Psoas muscle (tissue), 7 donors: ENCODE measurements at regions not wholly inside any gene's neighbourhood (a gene's known extent, or its start where the extent isn't known, plus 50 kb on each side); places are given as distances from the start of the nearest gene placed in this dataset.
A peak's percentile ranks its signal among the peaks of the same experiment; 100 is the strongest.

ENCODE experiments used
- ATAC-seq, 4 donors: fragments of 200-7000 bp; cut with Tn5 transposase; one replicate each; pipeline ENCODE4 v1.9.1; 2020; ENCODE audit warnings: moderate library complexity in 3 of 4, mild to moderate bottlenecking in 2 of 4
- DNase-seq, 2 donors: peaks; one replicate each; pipeline ENCODE4 v3.0.0-alpha.2; 2020
- H3K27ac ChIP-seq: fragments of 200-600 bp; one replicate; pipeline ENCODE4 v1.8.0; 2022
- H3K27me3 ChIP-seq, 3 donors: fragments of 200-600 bp in 1 of 3; one replicate each; pipeline versions ENCODE4 v1.6.1 to v1.8.0; 2013 to 2022; ENCODE audit warnings: low read length in 2 of 3, mild to moderate bottlenecking in 2 of 3, moderate library complexity in 1 of 3; ENCODE audit not compliant: insufficient read depth in 3 of 3
- H3K36me3 ChIP-seq, 2 donors: fragments of 200-600 bp in 1 of 2; one replicate each; pipeline versions ENCODE4 v1.6.1 to v1.8.0; 2013 to 2022; ENCODE audit warnings: low read depth in 1 of 2, mild to moderate bottlenecking in 1 of 2, moderate library complexity in 1 of 2; ENCODE audit not compliant: insufficient read depth in 1 of 2
- H3K4me1 ChIP-seq: fragments of 200-600 bp; one replicate; pipeline ENCODE4 v1.8.0; 2022
- H3K4me3 ChIP-seq: fragments of 200-600 bp; one replicate; pipeline ENCODE4 v1.8.0; 2022; ENCODE audit warnings: mild to moderate bottlenecking
- H3K9me3 ChIP-seq: fragments of 200-600 bp; one replicate; pipeline ENCODE4 v1.8.0; 2022
- WGBS, 3 donors: extraction: QIAGEN DNeasy Blood & Tissue Kit; methylation state at CpG; one replicate each; pipeline versions ENCODE4 v1.1.6 to v1.1.7; 2013; 5-methylcytosine and 5-hydroxymethylcytosine counted together
- intact Hi-C, 2 donors: fragments of 100-400 bp; cut with DNase I; formaldehyde crosslinking; loops; one replicate each; pipeline versions ENCODE4 v1.11.0 to v1.14.2; 2022
- TF ChIP-seq, protein P1 (sequence below): fragments of 200-600 bp; IDR thresholded peaks from one replicate; pipeline ENCODE4 v1.8.0; 2022; ENCODE audit warnings: antibody characterized with exemption
- donor health status: healthy with polysubstance abuse.
- donor health status: DM: no; HTN: no; CAD: no; lungs with moderate emphysema.
- donor health status: Bipolar disorder and iron deficiency.
- donor health status: healthy.
- donor health status: DM: yes; HTN: yes; CAD: no.
- donor health status: DM: no; HTN: no; CAD: no.
- donor health status: DM: yes; HTN: yes; CAD: no.

DNA sequence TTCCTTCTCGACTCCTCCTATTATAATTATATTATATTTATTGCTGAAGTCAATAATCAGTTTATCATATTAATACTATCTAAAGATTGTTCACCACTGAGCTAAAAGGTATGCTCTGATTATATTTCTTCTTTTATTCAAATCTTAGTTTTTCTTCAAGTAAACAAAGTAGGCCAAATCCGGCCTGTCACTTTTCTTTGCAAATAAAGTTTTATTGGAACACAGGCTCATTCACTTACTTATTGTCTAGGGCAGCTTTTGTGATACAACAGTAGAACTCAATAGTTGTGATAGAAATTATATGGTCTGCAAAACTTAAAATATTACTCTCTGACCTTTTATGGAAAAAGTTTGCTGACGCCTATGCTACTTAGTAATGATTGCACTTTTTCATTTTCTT lies 92.4 kb upstream of the DNAJC19 start:
- TF ChIP-seq, protein P1, sequence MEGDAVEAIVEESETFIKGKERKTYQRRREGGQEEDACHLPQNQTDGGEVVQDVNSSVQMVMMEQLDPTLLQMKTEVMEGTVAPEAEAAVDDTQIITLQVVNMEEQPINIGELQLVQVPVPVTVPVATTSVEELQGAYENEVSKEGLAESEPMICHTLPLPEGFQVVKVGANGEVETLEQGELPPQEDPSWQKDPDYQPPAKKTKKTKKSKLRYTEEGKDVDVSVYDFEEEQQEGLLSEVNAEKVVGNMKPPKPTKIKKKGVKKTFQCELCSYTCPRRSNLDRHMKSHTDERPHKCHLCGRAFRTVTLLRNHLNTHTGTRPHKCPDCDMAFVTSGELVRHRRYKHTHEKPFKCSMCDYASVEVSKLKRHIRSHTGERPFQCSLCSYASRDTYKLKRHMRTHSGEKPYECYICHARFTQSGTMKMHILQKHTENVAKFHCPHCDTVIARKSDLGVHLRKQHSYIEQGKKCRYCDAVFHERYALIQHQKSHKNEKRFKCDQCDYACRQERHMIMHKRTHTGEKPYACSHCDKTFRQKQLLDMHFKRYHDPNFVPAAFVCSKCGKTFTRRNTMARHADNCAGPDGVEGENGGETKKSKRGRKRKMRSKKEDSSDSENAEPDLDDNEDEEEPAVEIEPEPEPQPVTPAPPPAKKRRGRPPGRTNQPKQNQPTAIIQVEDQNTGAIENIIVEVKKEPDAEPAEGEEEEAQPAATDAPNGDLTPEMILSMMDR: no peak
- ATAC-seq (no peak), DNase-seq (no peak)
- Histone ChIP-seq H3K9me3 (no peaks in the 10 kb centered on the region), H3K4me1 (peaks cover 2% of the 10 kb centered on the region), H3K36me3 (no peaks in the 10 kb centered on the region), H3K27ac (no peak overlapping the region), H3K4me3 (no peak overlapping the region), H3K27me3 (no peaks in the 10 kb centered on the region)
- 92 to 94% (median 92%) methylated on average over 3 of the region's 3 CpGs for WGBS, 3 donors
- intact Hi-C loops: no loop called here

DNA sequence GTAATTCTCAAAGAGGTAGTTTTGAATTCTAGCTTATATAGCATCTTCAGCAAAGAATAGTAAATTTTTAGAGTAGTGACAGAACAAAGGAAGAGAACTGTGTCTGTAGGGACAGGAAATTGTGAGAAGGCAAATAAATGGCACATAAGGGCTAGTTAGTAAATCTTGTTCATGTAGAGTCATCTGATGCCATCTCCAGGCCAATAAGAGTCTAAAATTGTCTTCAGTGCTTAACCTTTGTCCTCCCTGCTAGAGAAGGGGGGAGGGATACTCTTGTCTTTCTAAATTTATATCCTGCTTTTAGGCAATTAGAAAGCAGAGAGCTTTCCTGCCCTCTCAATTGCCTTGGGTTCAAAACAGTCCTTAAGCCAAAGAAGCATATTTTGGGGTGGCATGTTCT lies 87.0 kb upstream of the DNAJC19 start:
- DNase-seq (no peak), ATAC-seq (peak in 2 of 4 donors; percentile 42 to 63)
- intact Hi-C loops: no loop called here
- H3K9me3 ChIP-seq: no peaks in the 10 kb centered on the region
- H3K4me1 ChIP-seq: peaks cover 6% of the 10 kb centered on the region
- H3K27me3 ChIP-seq: no peaks in the 10 kb centered on the region
- no peak overlapping the region for H3K4me3 ChIP-seq
- TF ChIP-seq, protein P1: no peak
- H3K27ac ChIP-seq: no peak overlapping the region
- H3K36me3 ChIP-seq: no peaks in the 10 kb centered on the region

DNA sequence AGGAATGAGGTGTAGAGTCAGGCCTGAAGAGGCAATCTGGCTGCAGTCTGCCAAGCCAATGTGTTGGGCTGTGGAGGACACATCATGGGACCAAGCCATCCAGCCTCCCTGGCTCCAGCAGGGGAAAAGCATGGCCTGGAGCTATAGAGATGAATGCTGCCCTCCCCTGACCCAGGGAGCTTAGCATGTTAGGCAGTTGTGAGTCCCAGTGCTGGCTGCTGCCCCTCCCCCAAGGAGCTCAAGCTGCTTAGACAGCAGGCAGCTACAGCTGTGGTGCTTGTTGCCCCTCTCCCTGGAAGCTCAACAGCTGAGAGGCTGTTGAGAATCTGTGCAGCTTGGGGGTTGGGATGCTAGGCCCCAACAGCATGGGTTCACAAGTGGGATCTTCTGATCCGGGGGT lies 85.6 kb upstream of the DNAJC19 start:
- 51 to 67% (median 56%) methylated on average over 1 of the region's 1 CpG for WGBS, 3 donors
- DNase-seq (peak in 1 of 2 donors; percentile 30), ATAC-seq (no peak)
- Histone ChIP-seq H3K36me3 (no peaks in the 10 kb centered on the region), H3K4me3 (no peak overlapping the region), H3K27me3 (no peaks in the 10 kb centered on the region), H3K4me1 (peaks cover 6% of the 10 kb centered on the region), H3K9me3 (no peaks in the 10 kb centered on the region), H3K27ac (no peak overlapping the region)
- TF ChIP-seq, protein P1: no peak
- intact Hi-C loops: no loop called here

DNA sequence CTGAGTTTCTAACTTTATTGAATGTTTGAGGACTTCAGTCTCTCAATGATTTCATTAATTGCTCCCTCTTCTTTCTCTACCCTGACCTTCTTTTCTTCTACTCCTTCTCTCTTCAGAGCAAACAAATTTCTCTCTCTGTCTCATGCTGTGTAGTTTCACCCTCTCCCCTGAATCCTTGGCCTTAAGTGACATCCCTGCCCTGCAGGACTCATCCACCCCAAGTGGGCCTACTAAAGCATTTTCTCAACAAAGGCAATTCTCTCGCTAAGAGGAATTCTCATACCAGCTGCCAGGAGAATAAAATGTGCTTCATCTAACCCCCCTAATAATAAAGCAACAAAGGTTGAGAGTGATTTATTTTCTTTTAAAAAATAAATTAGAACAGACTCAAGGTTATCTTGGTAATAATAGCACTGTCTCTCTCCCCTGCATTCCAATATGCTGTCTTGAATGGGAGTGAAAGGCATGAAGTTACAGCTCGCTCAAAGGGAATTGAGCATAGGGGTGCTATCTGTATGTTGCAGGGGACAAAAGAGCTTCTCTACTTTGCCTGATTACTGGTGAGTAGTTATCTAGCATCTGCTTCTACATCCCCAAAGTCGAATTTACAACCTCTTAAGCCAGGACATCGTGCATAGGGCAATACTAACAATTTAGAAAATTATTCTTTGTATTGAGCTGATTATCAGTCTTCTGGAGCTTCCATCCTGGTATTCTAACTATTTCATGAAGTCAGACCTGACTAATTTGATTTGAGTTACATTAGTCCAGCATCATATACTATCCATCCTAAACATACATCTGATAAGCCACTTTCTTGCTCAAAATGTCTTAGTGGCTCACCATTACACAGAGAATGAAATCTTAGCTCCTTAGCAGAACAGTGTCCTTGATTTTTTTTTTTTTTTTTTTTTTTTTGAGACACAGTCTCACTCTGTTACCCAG lies 76.9 kb upstream of the DNAJC19 start:
- no peak overlapping the region for H3K27ac ChIP-seq
- TF ChIP-seq, protein P1: no peak
- intact Hi-C loops: no loop called here
- H3K4me3 ChIP-seq: no peak overlapping the region
- no peaks in the 10 kb centered on the region for H3K36me3 ChIP-seq
- no peaks in the 10 kb centered on the region for H3K27me3 ChIP-seq
- no peaks in the 10 kb centered on the region for H3K4me1 ChIP-seq
- no peak for DNase-seq
- WGBS, 3 donors: 63 to 67% (median 64%) methylated on average over 4 of the region's 4 CpGs
- ATAC-seq: no peak
- no peaks in the 10 kb centered on the region for H3K9me3 ChIP-seq
